ENCODE measurements at regions not wholly inside any gene's neighbourhood (a gene's known extent, or its start where the extent isn't known, plus 50 kb on each side); places are given as distances from the start of the nearest gene placed in this dataset.

- WGBS: 90% methylated on average over 3 of the region's 3 CpGs
These were observed 793.0 kb upstream of the FANCL start for GRCh38 chr2:59034106-59034505.

GRCh38 chr2:59033661-59034060, 792.5 kb upstream of the FANCL start:
- H3K27ac ChIP-seq (ENCODE audit: low read depth in 1 of 2, low read length in 1 of 2): no peak overlapping the region
- H3K4me1 ChIP-seq (ENCODE audit: control insufficient read depth in 2 of 2, insufficient read depth in 2 of 2, low read length in 2 of 2): no peaks in the 10 kb centered on the region
- H3K36me3 ChIP-seq (ENCODE audit: control insufficient read depth in 2 of 2, insufficient read depth in 2 of 2, low read length in 1 of 2): no peaks in the 10 kb centered on the region
- no peak overlapping the region for H3K4me3 ChIP-seq (ENCODE audit: low read length in 2 of 2)
- DNase-seq (ENCODE audit: low read depth in 6 of 9, low spot score in 9 of 9): no peak
- 43% methylated on average over 1 of the region's 1 CpG for WGBS
- H3K27me3 ChIP-seq (ENCODE audit: control insufficient read depth in 2 of 2, insufficient read depth in 1 of 2, low read length in 1 of 2): no peaks in the 10 kb centered on the region
- peaks cover 0 to 4% of the 10 kb centered on the region in 2 donors for H3K9me3 ChIP-seq (ENCODE audit: control insufficient read depth in 2 of 2, insufficient read depth in 1 of 2, low read length in 1 of 2)

More at GRCh38 chr2:59034106-59034505, 793.0 kb upstream of the FANCL start:
- Histone ChIP-seq H3K4me1 (ENCODE audit: control insufficient read depth in 2 of 2, insufficient read depth in 2 of 2, low read length in 2 of 2) (no peaks in the 10 kb centered on the region), H3K27ac (ENCODE audit: low read depth in 1 of 2, low read length in 1 of 2) (no peak overlapping the region), H3K9me3 (ENCODE audit: control insufficient read depth in 2 of 2, insufficient read depth in 1 of 2, low read length in 1 of 2) (peaks cover 0 to 4% of the 10 kb centered on the region in 2 donors), H3K4me3 (ENCODE audit: low read length in 2 of 2) (no peak overlapping the region), H3K36me3 (ENCODE audit: control insufficient read depth in 2 of 2, insufficient read depth in 2 of 2, low read length in 1 of 2) (no peaks in the 10 kb centered on the region), H3K27me3 (ENCODE audit: control insufficient read depth in 2 of 2, insufficient read depth in 1 of 2, low read length in 1 of 2) (no peaks in the 10 kb centered on the region)
- DNase-seq (ENCODE audit: low read depth in 6 of 9, low spot score in 9 of 9): no peak

- no peaks in the 10 kb centered on the region for H3K36me3 ChIP-seq (ENCODE audit: control insufficient read depth in 2 of 2, insufficient read depth in 2 of 2, low read length in 1 of 2)
- no peak for DNase-seq (ENCODE audit: low read depth in 6 of 9, low spot score in 9 of 9)
These were observed 791.4 kb upstream of the FANCL start for GRCh38 chr2:59032499-59032898.

GRCh38 chr2:59029058-59029457, 787.9 kb upstream of the FANCL start:
- no peaks in the 10 kb centered on the region for H3K36me3 ChIP-seq (ENCODE audit: control insufficient read depth in 2 of 2, insufficient read depth in 2 of 2, low read length in 1 of 2)
- no peaks in the 10 kb centered on the region for H3K27me3 ChIP-seq (ENCODE audit: control insufficient read depth in 2 of 2, insufficient read depth in 1 of 2, low read length in 1 of 2)
- H3K9me3 ChIP-seq (ENCODE audit: control insufficient read depth in 2 of 2, insufficient read depth in 1 of 2, low read length in 1 of 2): peaks cover 0 to 4% of the 10 kb centered on the region in 2 donors
- no peaks in the 10 kb centered on the region for H3K4me1 ChIP-seq (ENCODE audit: control insufficient read depth in 2 of 2, insufficient read depth in 2 of 2, low read length in 2 of 2)
- no peak for DNase-seq (ENCODE audit: low read depth in 6 of 9, low spot score in 9 of 9)
- no peak overlapping the region for H3K27ac ChIP-seq (ENCODE audit: low read depth in 1 of 2, low read length in 1 of 2)
- 96% methylated on average over 6 of the region's 6 CpGs for WGBS
- no peak overlapping the region for H3K4me3 ChIP-seq (ENCODE audit: low read length in 2 of 2)

More at GRCh38 chr2:59032499-59032898, 791.4 kb upstream of the FANCL start:
- Histone ChIP-seq H3K4me3 (ENCODE audit: low read length in 2 of 2) (no peak overlapping the region), H3K9me3 (ENCODE audit: control insufficient read depth in 2 of 2, insufficient read depth in 1 of 2, low read length in 1 of 2) (peaks cover 0 to 4% of the 10 kb centered on the region in 2 donors), H3K27ac (ENCODE audit: low read depth in 1 of 2, low read length in 1 of 2) (no peak overlapping the region), H3K27me3 (ENCODE audit: control insufficient read depth in 2 of 2, insufficient read depth in 1 of 2, low read length in 1 of 2) (no peaks in the 10 kb centered on the region), H3K4me1 (ENCODE audit: control insufficient read depth in 2 of 2, insufficient read depth in 2 of 2, low read length in 2 of 2) (no peaks in the 10 kb centered on the region)
- WGBS: 97% methylated on average over 3 of the region's 3 CpGs

- Histone ChIP-seq H3K4me3 (ENCODE audit: low read length in 2 of 2) (no peak overlapping the region), H3K9me3 (ENCODE audit: control insufficient read depth in 2 of 2, insufficient read depth in 1 of 2, low read length in 1 of 2) (peaks cover 0 to 4% of the 10 kb centered on the region in 2 donors), H3K4me1 (ENCODE audit: control insufficient read depth in 2 of 2, insufficient read depth in 2 of 2, low read length in 2 of 2) (no peaks in the 10 kb centered on the region), H3K36me3 (ENCODE audit: control insufficient read depth in 2 of 2, insufficient read depth in 2 of 2, low read length in 1 of 2) (no peaks in the 10 kb centered on the region), H3K27ac (ENCODE audit: low read depth in 1 of 2, low read length in 1 of 2) (no peak overlapping the region), H3K27me3 (ENCODE audit: control insufficient read depth in 2 of 2, insufficient read depth in 1 of 2, low read length in 1 of 2) (no peaks in the 10 kb centered on the region)
- WGBS: 95% methylated on average over 4 of the region's 4 CpGs
- no peak for DNase-seq (ENCODE audit: low read depth in 6 of 9, low spot score in 9 of 9)
These were observed 786.2 kb upstream of the FANCL start for GRCh38 chr2:59027320-59027719.

GRCh38 chr2:59025157-59025757, 784.1 kb upstream of the FANCL start:
- 78% methylated on average over 5 of the region's 5 CpGs for WGBS
- Histone ChIP-seq H3K27me3 (ENCODE audit: control insufficient read depth in 2 of 2, insufficient read depth in 1 of 2, low read length in 1 of 2) (no peaks in the 10 kb centered on the region), H3K36me3 (ENCODE audit: control insufficient read depth in 2 of 2, insufficient read depth in 2 of 2, low read length in 1 of 2) (no peaks in the 10 kb centered on the region), H3K4me3 (ENCODE audit: low read length in 2 of 2) (no peak overlapping the region), H3K9me3 (ENCODE audit: control insufficient read depth in 2 of 2, insufficient read depth in 1 of 2, low read length in 1 of 2) (no peaks in the 10 kb centered on the region), H3K27ac (ENCODE audit: low read depth in 1 of 2, low read length in 1 of 2) (no peak overlapping the region), H3K4me1 (ENCODE audit: control insufficient read depth in 2 of 2, insufficient read depth in 2 of 2, low read length in 2 of 2) (no peaks in the 10 kb centered on the region)
- peak; percentile 10 to 61 (median 22) for DNase-seq (ENCODE audit: low read depth in 6 of 9, low spot score in 9 of 9)

- Histone ChIP-seq H3K9me3 (ENCODE audit: control insufficient read depth in 2 of 2, insufficient read depth in 1 of 2, low read length in 1 of 2) (no peaks in the 10 kb centered on the region), H3K4me3 (ENCODE audit: low read length in 2 of 2) (no peak overlapping the region), H3K27me3 (ENCODE audit: control insufficient read depth in 2 of 2, insufficient read depth in 1 of 2, low read length in 1 of 2) (no peaks in the 10 kb centered on the region), H3K27ac (ENCODE audit: low read depth in 1 of 2, low read length in 1 of 2) (no peak overlapping the region), H3K36me3 (ENCODE audit: control insufficient read depth in 2 of 2, insufficient read depth in 2 of 2, low read length in 1 of 2) (no peaks in the 10 kb centered on the region), H3K4me1 (ENCODE audit: control insufficient read depth in 2 of 2, insufficient read depth in 2 of 2, low read length in 2 of 2) (no peaks in the 10 kb centered on the region)
- no peak for DNase-seq (ENCODE audit: low read depth in 6 of 9, low spot score in 9 of 9)
- WGBS: 100% methylated on average over 1 of the region's 1 CpG
These were observed 780.7 kb upstream of the FANCL start for GRCh38 chr2:59021786-59022185.

GRCh38 chr2:59019566-59020159, 778.5 kb upstream of the FANCL start:
- 96% methylated on average over 7 of the region's 7 CpGs for WGBS
- Histone ChIP-seq H3K9me3 (ENCODE audit: control insufficient read depth in 2 of 2, insufficient read depth in 1 of 2, low read length in 1 of 2) (no peaks in the 10 kb centered on the region), H3K27ac (ENCODE audit: low read depth in 1 of 2, low read length in 1 of 2) (no peak overlapping the region), H3K36me3 (ENCODE audit: control insufficient read depth in 2 of 2, insufficient read depth in 2 of 2, low read length in 1 of 2) (no peaks in the 10 kb centered on the region), H3K4me3 (ENCODE audit: low read length in 2 of 2) (no peak overlapping the region), H3K27me3 (ENCODE audit: control insufficient read depth in 2 of 2, insufficient read depth in 1 of 2, low read length in 1 of 2) (no peaks in the 10 kb centered on the region), H3K4me1 (ENCODE audit: control insufficient read depth in 2 of 2, insufficient read depth in 2 of 2, low read length in 2 of 2) (no peaks in the 10 kb centered on the region)
- no peak for DNase-seq (ENCODE audit: low read depth in 6 of 9, low spot score in 9 of 9)

GRCh38 chr2:59018737-59019136, 777.6 kb upstream of the FANCL start:
- Histone ChIP-seq H3K4me1 (ENCODE audit: control insufficient read depth in 2 of 2, insufficient read depth in 2 of 2, low read length in 2 of 2) (no peaks in the 10 kb centered on the region), H3K27me3 (ENCODE audit: control insufficient read depth in 2 of 2, insufficient read depth in 1 of 2, low read length in 1 of 2) (no peaks in the 10 kb centered on the region), H3K9me3 (ENCODE audit: control insufficient read depth in 2 of 2, insufficient read depth in 1 of 2, low read length in 1 of 2) (no peaks in the 10 kb centered on the region), H3K27ac (ENCODE audit: low read depth in 1 of 2, low read length in 1 of 2) (no peak overlapping the region), H3K4me3 (ENCODE audit: low read length in 2 of 2) (no peak overlapping the region), H3K36me3 (ENCODE audit: control insufficient read depth in 2 of 2, insufficient read depth in 2 of 2, low read length in 1 of 2) (no peaks in the 10 kb centered on the region)
- WGBS: 98% methylated on average over 3 of the region's 3 CpGs
- no peak for DNase-seq (ENCODE audit: low read depth in 6 of 9, low spot score in 9 of 9)
